ENCODE measurements at regions not wholly inside any gene's neighbourhood (a gene's known extent, or its start where the extent isn't known, plus 50 kb on each side); places are given as distances from the start of the nearest gene placed in this dataset.

GRCh38 chr4:166577639-166578038 lies 656.7 kb downstream of the SPOCK3 start:
- no peak for TF ChIP-seq CTCF (IDR thresholded peaks at IDR 0.05 in 4 of 5, conservative IDR thresholded peaks at IDR 0.05 in 1 of 5)
- no peak for TF ChIP-seq POLR2A (IDR thresholded peaks at IDR 0.05)
